Eye (tissue), 1 donor: ENCODE measurements at regions not wholly inside any gene's neighbourhood (a gene's known extent, or its start where the extent isn't known, plus 50 kb on each side); places are given as distances from the start of the nearest gene placed in this dataset.
"Not testable (repeated sequence)": the region's sequence is repeated elsewhere in the genome, so short reads cannot be mapped to it uniquely, and the experiment has no call there.

Experiments used
- DNase-seq: peaks from one replicate; pipeline ENCODE4 v3.0.0-alpha.2; 2015

DNA sequence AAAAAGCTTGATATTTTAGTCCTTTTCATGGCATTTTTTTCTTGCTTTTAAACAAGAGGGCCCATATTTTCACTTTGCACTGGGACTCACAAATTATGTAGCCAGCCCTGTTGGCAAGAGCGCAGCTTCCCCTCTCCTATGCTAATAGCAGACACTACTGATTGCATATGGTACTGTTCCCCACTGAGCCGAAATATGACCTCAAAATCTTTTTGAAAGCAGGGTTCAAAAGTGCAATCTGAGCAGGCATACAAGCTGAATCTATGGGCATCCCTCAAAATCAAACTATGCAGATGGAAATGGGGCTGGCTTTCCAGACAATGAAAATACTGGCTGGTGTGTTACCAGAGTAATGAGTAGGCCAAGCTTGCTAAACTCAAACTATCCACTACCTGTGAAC is 225.2 kb upstream of the SETMAR start:
- DNase-seq: peak; percentile 24

DNA sequence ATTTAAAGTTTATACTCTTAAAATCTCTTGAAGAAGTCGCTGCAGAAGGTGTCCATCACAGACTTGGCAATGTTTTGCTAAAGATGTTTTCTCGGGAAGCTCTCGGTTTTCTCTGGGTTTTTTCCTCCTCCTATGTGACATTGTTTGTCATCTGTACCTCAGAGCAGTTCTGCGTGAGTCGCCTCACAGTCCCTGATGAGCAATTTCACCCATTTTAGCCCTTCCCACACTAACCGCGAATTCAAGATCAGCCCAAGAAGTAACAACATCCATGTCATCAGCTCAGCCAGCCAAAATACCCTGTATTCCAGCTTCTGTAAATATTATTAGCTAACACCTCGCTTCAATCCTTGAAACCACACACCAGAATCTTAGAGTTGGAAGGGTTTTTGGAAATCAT is 224.3 kb upstream of the SETMAR start:
- DNase-seq: no peak

- no peak for DNase-seq
Observed at GRCh38 chr3:4079339-4080195, 223.6 kb upstream of the SETMAR start.

GRCh38 chr3:4083225-4084015 is 219.7 kb upstream of the SETMAR start:
- no peak for DNase-seq

DNA sequence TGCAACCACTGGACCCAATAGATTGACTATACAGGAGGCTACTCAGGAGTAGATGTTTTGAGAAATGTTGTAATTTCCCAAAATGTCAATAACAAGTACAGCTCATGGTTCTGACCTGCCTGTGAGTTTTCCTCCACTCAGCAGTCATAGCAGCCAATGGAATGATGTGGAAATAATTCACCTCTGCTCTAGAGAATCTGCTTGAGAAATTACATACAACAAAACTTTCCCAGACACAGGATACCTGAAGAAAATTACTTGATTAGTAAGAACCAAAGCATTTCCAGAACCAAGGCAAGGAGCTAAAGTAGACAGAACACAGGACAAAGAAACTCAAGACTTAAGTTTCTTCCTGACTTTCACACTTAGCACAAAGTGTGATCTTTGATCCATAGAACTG is 218.9 kb upstream of the SETMAR start:
- no peak for DNase-seq

DNA sequence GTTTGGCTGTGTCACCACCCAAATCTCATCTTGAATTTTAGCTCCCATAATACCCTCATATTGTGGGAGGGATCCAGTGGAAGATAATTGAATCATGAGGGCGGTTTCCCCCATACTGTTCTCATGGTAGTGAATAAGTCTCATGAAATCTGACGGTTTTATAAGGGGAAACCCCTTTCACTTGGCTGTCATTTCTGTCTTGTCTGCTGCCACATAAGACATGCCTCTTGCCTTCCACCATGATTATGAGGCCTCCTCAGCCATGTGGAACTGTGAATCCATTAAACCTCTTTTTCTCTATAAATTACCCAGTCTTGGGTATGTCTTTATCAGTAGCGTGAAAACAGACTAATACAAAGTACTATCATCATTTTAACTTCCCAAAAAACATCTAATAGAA is 216.5 kb upstream of the SETMAR start:
- not testable (repeated sequence) for DNase-seq

- DNase-seq: no peak
Observed at GRCh38 chr3:4091786-4092185, 211.4 kb upstream of the SETMAR start.

DNA sequence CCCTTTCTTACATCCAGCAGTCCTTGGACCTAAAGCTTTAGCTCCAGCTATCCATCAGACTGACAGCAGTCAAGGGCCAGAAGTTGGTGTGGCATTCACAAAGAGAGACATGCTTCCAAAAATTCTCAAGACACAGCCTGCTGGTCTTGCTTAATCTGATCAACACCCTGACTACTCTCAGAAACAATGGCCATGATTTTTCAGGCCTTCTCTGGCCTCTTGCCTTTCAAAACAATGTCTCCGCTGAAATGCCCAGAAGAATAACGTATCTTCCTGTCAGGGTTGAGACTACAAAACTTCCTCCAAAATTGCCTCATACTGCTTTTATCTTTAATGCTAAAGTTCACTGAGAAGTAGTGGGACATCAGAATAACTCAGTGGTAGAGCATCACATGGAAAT is 205.4 kb upstream of the SETMAR start:
- no peak for DNase-seq

- no peak for DNase-seq
Observed at GRCh38 chr3:4099607-4100006, 203.6 kb upstream of the SETMAR start.

DNA sequence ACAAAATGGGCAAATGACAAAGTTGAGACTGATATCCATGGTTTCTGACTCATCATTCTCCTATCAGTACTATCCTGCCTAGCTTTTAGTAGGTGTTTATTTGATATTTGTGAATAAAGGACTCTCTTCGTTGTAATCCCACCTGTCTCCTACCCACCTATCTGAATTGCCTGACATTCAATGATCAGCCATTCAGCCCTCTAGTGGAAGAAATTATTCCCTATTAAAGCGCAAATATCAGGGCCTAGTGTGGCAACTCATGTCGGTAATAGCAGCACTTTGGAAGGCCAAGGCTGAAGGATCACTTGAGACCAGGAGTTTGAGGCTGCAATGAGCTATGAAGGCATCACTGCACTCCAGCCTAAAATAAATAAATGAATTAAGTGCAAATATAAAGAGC is 195.7 kb upstream of the SETMAR start:
- DNase-seq: no peak

GRCh38 chr3:4113811-4114522 is 189.2 kb upstream of the SETMAR start:
- DNase-seq: no peak

- DNase-seq: no peak
Observed at GRCh38 chr3:4119119-4119518, 184.1 kb upstream of the SETMAR start.

DNA sequence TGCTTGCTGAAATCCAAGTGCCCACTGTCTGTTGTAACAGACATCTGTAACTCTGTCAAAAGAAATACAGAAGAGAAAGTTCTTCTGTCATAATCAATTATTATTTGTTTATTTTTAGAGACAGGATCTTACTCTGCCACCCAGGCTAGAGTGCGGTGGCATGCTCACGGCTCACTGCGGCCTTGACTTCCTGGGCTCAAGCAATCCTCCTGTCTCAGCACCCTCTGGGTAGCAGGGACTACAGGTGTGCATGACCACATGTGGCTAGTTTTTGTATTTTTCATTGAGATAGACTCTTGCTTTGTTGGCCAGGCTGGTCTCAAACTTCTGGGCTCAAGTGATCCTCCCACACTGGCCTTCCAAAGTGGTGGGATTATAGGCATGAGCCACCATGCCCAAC is 177.6 kb upstream of the SETMAR start:
- DNase-seq: no peak

- no peak for DNase-seq
Observed at GRCh38 chr3:4138150-4138785, 164.9 kb upstream of the SETMAR start.

DNA sequence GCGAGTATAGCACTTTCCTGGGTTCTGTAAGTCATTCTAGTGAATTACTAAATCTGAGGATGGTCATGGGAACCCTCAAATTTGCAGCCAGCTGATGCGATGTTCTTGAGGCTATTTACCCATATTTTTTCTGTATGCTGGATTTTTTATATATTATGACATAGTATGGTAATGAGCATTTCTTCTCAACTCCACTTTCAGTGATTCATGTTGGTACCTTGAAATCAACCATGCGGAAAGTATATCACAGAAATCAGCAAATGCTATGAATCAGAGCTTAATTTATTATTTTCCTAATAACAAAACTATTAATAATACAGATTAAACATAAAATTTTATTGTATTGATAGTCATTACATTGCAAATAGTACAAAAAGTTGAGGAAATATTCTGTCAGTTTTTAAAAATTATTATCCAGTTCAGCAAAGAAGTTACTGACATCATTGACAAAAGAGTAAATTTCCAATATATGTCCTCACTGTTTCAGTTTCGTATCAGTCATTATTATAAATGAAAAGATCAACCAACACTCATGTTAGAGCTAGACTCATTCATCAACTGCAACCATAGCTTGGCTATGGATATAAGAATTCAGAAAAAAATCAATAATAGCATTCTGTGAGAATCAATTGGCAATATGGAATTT is 164.3 kb upstream of the SETMAR start:
- no peak for DNase-seq

- no peak for DNase-seq
Observed at GRCh38 chr3:4139462-4140140, 163.6 kb upstream of the SETMAR start.

GRCh38 chr3:4140921-4141320 is 162.2 kb upstream of the SETMAR start:
- DNase-seq: no peak

GRCh38 chr3:4147556-4148118 is 155.5 kb upstream of the SETMAR start:
- no peak for DNase-seq

- DNase-seq: no peak
Observed at GRCh38 chr3:4149296-4149695, 153.9 kb upstream of the SETMAR start.

DNA sequence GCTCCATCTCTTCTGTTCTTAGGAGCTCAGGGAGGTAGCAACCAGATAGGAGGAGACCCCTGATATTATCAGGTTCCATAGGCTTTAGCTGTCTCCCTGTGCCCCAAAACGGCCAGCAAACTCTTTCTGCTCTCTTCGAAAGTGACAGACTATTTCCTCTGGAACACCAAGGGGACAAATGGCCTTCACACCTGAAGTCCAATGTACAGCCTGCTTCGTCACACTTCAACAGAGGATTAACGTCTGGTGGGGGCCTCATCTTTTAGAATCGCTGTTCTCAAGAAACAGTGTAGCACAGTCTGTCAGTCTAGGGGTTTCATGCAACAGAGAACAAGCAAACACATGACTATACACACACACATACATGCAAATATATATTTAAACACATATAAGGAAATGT is 152.4 kb upstream of the SETMAR start:
- no peak for DNase-seq

DNA sequence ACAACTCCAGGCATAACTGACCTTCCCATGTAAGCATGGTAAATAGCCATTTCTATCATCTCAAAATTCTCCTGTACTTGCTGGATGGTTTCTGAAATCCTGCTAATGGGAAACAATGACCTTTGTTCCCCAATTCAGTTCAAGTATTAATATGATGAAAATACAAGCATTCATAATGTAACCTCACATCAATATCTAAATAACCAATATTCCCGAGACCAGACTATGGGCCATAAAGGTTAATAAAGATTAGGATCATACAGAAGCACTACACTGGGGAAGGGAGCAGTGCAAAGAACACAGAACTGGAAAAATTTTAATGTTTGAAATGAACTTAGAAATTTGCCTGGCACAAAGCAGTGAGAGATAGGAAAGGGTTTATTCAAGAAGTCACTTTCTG is 151.3 kb upstream of the SETMAR start:
- DNase-seq: no peak

DNA sequence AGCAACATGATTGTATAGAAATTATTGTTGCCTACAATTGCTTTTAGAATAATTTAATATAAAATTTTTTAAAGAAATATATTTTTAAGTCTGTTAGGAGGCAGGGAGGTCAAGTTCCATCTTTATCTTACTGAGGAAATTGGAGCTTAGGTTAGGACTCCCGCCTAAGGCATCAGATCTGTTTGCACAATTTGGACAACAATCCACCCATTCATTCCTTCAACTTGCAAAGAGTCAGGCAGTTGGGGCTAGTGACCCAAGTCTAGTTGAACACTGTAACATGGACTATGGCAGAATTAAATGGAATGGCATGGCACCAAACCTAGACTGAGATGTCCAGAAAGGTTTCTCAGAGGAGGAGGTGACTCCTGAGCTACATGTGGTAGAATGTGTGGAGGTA is 149.4 kb upstream of the SETMAR start:
- DNase-seq: no peak
